ENCODE measurements at regions not wholly inside any gene's neighbourhood (a gene's known extent, or its start where the extent isn't known, plus 50 kb on each side); places are given as distances from the start of the nearest gene placed in this dataset.

DNA sequence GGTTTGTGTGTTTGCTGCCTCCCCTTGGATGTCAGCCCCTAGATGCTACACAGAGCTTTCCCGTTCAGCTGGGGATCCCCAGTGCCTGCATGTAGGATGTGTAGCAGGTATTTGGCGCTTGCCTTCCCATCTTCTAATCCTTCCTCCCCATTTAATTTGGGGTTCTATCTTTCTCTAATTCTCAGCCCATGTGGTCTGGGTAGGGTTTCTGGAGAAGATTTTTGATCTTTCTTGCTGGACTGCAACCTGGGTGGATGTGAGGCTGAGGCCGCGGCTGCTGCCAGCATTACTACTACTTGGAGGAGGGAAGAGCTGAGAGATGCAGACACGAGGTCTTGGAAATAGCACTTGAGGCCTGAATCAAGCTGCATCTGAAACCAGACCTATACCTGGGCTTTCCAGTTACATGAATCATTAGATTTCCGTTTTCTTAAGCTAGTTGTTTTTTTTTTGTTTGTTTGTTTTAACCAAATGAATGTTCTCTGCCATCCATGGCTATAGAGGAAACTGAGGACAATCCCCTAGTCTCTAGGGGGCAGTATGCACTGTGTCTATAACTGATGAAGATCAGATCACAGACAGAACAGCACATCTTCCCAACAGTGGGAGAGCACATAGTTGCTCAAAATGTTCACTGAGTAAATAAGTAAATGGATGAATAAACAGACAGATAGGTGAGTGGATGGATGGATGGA, 178.6 kb downstream of the FGF18 start:
- TF ChIP-seq POLR2A (IDR thresholded peaks at IDR 0.05; ENCODE audit: low read length): no peak
- no peak for TF ChIP-seq GATA1 (IDR thresholded peaks at IDR 0.05; ENCODE audit: low read depth, low read length)

Measured in erythroblast (primary cell).